Epithelial cell of esophagus (primary cell): ENCODE measurements at regions not wholly inside any gene's neighbourhood (a gene's known extent, or its start where the extent isn't known, plus 50 kb on each side); places are given as distances from the start of the nearest gene placed in this dataset.
"Not testable (repeated sequence)": the region's sequence is repeated elsewhere in the genome, so short reads cannot be mapped to it uniquely, and the experiment has no call there.

ENCODE experiments used
- DNase-seq: peaks from one replicate; pipeline ENCODE4 v3.0.0; 2010; ENCODE audit warnings: low read depth
- H3K4me3 ChIP-seq: 2 replicates; pipeline ENCODE4 v1.5.1; 2011; ENCODE audit warnings: mild to moderate bottlenecking, low read length, control low read depth
- CTCF ChIP-seq: IDR thresholded peaks from 2 replicates; pipeline ENCODE4 v1.5.1; 2011; ENCODE audit warnings: low read depth, mild to moderate bottlenecking, low read length, control low read depth, inconsistent platforms; ENCODE audit not compliant: insufficient read depth; ENCODE audit errors: missing control alignments

- peak; percentile 8 for DNase-seq
- H3K4me3 ChIP-seq, result no peak overlapping the region
- no peak for TF ChIP-seq CTCF
These were observed 1249.4 kb upstream of the DIAPH2 start for GRCh38 chrX:95435198-95435597.

- H3K4me3 ChIP-seq, result no peak overlapping the region
- no peak for TF ChIP-seq CTCF
- DNase-seq, result no peak
These were observed 1242.8 kb upstream of the DIAPH2 start for GRCh38 chrX:95441836-95442235.

GRCh38 chrX:95484781-95485180 is 1199.9 kb upstream of the DIAPH2 start:
- TF ChIP-seq CTCF, result no peak
- no peak overlapping the region for H3K4me3 ChIP-seq
- peak; percentile 51 for DNase-seq

GRCh38 chrX:95505721-95506120 is 1178.9 kb upstream of the DIAPH2 start:
- peak; percentile 69 for TF ChIP-seq CTCF
- peak; percentile 47 for DNase-seq
- no peak overlapping the region for H3K4me3 ChIP-seq

GRCh38 chrX:95509474-95509873 is 1175.2 kb upstream of the DIAPH2 start:
- no peak overlapping the region for H3K4me3 ChIP-seq
- no peak for DNase-seq
- TF ChIP-seq CTCF, result no peak

GRCh38 chrX:95524018-95524417 is 1160.6 kb upstream of the DIAPH2 start:
- not testable (repeated sequence) for H3K4me3 ChIP-seq, DNase-seq

- DNase-seq, result no peak
- no peak overlapping the region for H3K4me3 ChIP-seq
- TF ChIP-seq CTCF, result no peak
These were observed 1148.5 kb upstream of the DIAPH2 start for GRCh38 chrX:95536111-95536510.

GRCh38 chrX:95536661-95537060 is 1148.0 kb upstream of the DIAPH2 start:
- TF ChIP-seq CTCF, result no peak
- H3K4me3 ChIP-seq, result no peak overlapping the region

More at GRCh38 chrX:95536661-95537060, 1148.0 kb upstream of the DIAPH2 start:
- no peak for DNase-seq
